Sigmoid colon (tissue), 4 donors: ENCODE measurements at regions not wholly inside any gene's neighbourhood (a gene's known extent, or its start where the extent isn't known, plus 50 kb on each side); places are given as distances from the start of the nearest gene placed in this dataset.

Source experiments
- EP300 ChIP-seq, 4 donors: sonication (generic); formaldehyde crosslinking; IDR thresholded peaks; one replicate each; pipeline ENCODE4 v1.6.1; 2017; ENCODE audit warnings: antibody characterized with exemption in 4 of 4
- POLR2A ChIP-seq, 2 donors: fragments of 450-650 bp; IDR thresholded peaks; one replicate each; pipeline ENCODE4 v1.6.1; 2016; ENCODE audit warnings: antibody characterized with exemption in 2 of 2, mild to moderate bottlenecking in 2 of 2, moderate library complexity in 2 of 2
- POLR2AphosphoS5 ChIP-seq, 4 donors: sonication (generic); formaldehyde crosslinking; IDR thresholded peaks; one replicate each; pipeline ENCODE4 v1.6.1; 2017; ENCODE audit warnings: antibody characterized with exemption in 4 of 4
- TF ChIP-seq, protein P1 (sequence below), 4 experiments: fragments of 450-650 bp in 3 of 4; fragments of 200-600 bp in 1 of 4; IDR thresholded peaks; one replicate each; pipeline ENCODE4 v1.5.1; 2016 to 2019; ENCODE audit warnings: antibody characterized with exemption in 4 of 4, mild to moderate bottlenecking in 3 of 4, moderate library complexity in 2 of 4

DNA sequence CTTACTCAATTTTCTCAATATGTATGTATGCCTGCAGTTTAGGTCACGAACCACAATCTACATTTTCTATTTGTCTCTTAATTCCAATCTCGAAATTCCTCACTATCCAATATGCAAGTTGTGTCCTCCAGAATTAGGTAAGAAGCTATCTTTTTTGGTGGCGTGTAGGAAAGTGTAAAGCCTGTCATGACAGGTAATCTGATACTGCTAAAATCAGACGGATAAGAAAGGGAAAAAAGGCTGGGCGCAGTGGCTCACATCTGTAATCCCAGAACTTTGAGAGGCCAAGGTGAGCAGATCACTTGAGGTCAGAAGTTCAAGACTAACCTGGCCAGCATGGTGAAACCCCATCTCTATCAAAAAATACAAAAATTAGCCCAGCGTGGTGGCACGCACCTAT, 185.3 kb downstream of the IBTK start:
- TF ChIP-seq, protein P1, sequence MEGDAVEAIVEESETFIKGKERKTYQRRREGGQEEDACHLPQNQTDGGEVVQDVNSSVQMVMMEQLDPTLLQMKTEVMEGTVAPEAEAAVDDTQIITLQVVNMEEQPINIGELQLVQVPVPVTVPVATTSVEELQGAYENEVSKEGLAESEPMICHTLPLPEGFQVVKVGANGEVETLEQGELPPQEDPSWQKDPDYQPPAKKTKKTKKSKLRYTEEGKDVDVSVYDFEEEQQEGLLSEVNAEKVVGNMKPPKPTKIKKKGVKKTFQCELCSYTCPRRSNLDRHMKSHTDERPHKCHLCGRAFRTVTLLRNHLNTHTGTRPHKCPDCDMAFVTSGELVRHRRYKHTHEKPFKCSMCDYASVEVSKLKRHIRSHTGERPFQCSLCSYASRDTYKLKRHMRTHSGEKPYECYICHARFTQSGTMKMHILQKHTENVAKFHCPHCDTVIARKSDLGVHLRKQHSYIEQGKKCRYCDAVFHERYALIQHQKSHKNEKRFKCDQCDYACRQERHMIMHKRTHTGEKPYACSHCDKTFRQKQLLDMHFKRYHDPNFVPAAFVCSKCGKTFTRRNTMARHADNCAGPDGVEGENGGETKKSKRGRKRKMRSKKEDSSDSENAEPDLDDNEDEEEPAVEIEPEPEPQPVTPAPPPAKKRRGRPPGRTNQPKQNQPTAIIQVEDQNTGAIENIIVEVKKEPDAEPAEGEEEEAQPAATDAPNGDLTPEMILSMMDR (IDR thresholded peaks at IDR 0.05): no peak
- TF ChIP-seq EP300 (IDR thresholded peaks at IDR 0.05) (no peak), POLR2A (IDR thresholded peaks at IDR 0.05) (no peak), POLR2AphosphoS5 (IDR thresholded peaks at IDR 0.05) (no peak)
